ENCODE measurements at regions not wholly inside any gene's neighbourhood (a gene's known extent, or its start where the extent isn't known, plus 50 kb on each side); places are given as distances from the start of the nearest gene placed in this dataset.
"Not testable (repeated sequence)": the region's sequence is repeated elsewhere in the genome, so short reads cannot be mapped to it uniquely, and the experiment has no call there.

GRCh38 chr2:129354631-129355030 is 624.8 kb upstream of the RAB6C start:
- no peak for DNase-seq

GRCh38 chr2:129361688-129362087 is 617.8 kb upstream of the RAB6C start:
- DNase-seq = no peak

GRCh38 chr2:129366263-129366662 is 613.2 kb upstream of the RAB6C start:
- DNase-seq = no peak

- DNase-seq = no peak
These were observed 612.4 kb upstream of the RAB6C start for GRCh38 chr2:129367107-129367506.

GRCh38 chr2:129369437-129369836 is 610.0 kb upstream of the RAB6C start:
- DNase-seq = no peak

GRCh38 chr2:129374452-129374851 is 605.0 kb upstream of the RAB6C start:
- DNase-seq = no peak

GRCh38 chr2:129375632-129376425 is 603.6 kb upstream of the RAB6C start:
- DNase-seq = no peak

- DNase-seq = no peak
These were observed 602.9 kb upstream of the RAB6C start for GRCh38 chr2:129376426-129377077.

GRCh38 chr2:129377078-129377469 is 602.4 kb upstream of the RAB6C start:
- no peak for DNase-seq

- DNase-seq = no peak
These were observed 601.3 kb upstream of the RAB6C start for GRCh38 chr2:129378186-129378585.

GRCh38 chr2:129379411-129379810 is 600.1 kb upstream of the RAB6C start:
- no peak for DNase-seq

- DNase-seq = no peak
These were observed 597.7 kb upstream of the RAB6C start for GRCh38 chr2:129381789-129382188.

GRCh38 chr2:129388870-129389269 is 590.6 kb upstream of the RAB6C start:
- DNase-seq = no peak

- no peak for DNase-seq
These were observed 585.6 kb upstream of the RAB6C start for GRCh38 chr2:129393816-129394215.

GRCh38 chr2:129396980-129397599 is 582.4 kb upstream of the RAB6C start:
- peak in 1 of 5 experiments; percentile 15 for DNase-seq

GRCh38 chr2:129400826-129401225 is 578.6 kb upstream of the RAB6C start:
- DNase-seq = no peak

GRCh38 chr2:129402076-129402475 is 577.4 kb upstream of the RAB6C start:
- DNase-seq = no peak

- no peak for DNase-seq
These were observed 575.3 kb upstream of the RAB6C start for GRCh38 chr2:129404000-129404685.

- no peak for DNase-seq
These were observed 570.9 kb upstream of the RAB6C start for GRCh38 chr2:129408570-129408969.

GRCh38 chr2:129417041-129417440 is 562.4 kb upstream of the RAB6C start:
- not testable (repeated sequence) for DNase-seq

- no peak for DNase-seq
These were observed 557.4 kb upstream of the RAB6C start for GRCh38 chr2:129422028-129422427.

GRCh38 chr2:129428086-129428660 is 551.3 kb upstream of the RAB6C start:
- DNase-seq = no peak

GRCh38 chr2:129430911-129431310 is 548.6 kb upstream of the RAB6C start:
- no peak for DNase-seq

All from T-helper 2 cell (primary cell).